ENCODE measurements at regions not wholly inside any gene's neighbourhood (a gene's known extent, or its start where the extent isn't known, plus 50 kb on each side); places are given as distances from the start of the nearest gene placed in this dataset.

- TF ChIP-seq CTCF (conservative IDR thresholded peaks at IDR 0.05; ENCODE audit: low read depth, low read length) (no peak), EZH2 (IDR thresholded peaks at IDR 0.05; ENCODE audit: borderline replicate concordance, low read depth, low read length, poor library complexity, severe bottlenecking) (no peak)
Measured at GRCh38 chr5:93998951-93999455, 257.6 kb upstream of the POU5F2 start.

Measured in A673 (cell line).